HEK293 (cell line): ENCODE measurements at regions not wholly inside any gene's neighbourhood (a gene's known extent, or its start where the extent isn't known, plus 50 kb on each side); places are given as distances from the start of the nearest gene placed in this dataset.

ENCODE experiments used
- CTCF ChIP-seq: fragments of 450-650 bp; formaldehyde crosslinking; IDR thresholded peaks from 2 replicates; pipeline ENCODE4 v1.5.1; 2016; ENCODE audit warnings: missing biosample characterization, missing genetic modification characterization
- YY1 ChIP-seq: fragments of 450-650 bp; formaldehyde crosslinking; IDR thresholded peaks from 2 replicates; pipeline ENCODE4 v1.5.1; 2018; ENCODE audit warnings: missing biosample characterization, missing genetic modification characterization
- ZEB2 ChIP-seq: fragments of 450-650 bp; formaldehyde crosslinking; IDR thresholded peaks from 2 replicates; pipeline ENCODE4 v1.5.1; 2016; ENCODE audit warnings: missing biosample characterization, missing genetic modification characterization
- ZNF121 ChIP-seq: fragments of 450-650 bp; formaldehyde crosslinking; IDR thresholded peaks from 2 replicates; pipeline ENCODE4 v1.5.1; 2016; ENCODE audit warnings: missing biosample characterization, missing genetic modification characterization
- ZNF148 ChIP-seq: fragments of 450-650 bp; formaldehyde crosslinking; IDR thresholded peaks from 2 replicates; pipeline ENCODE4 v1.5.0; 2017; ENCODE audit warnings: missing biosample characterization, missing genetic modification characterization, borderline replicate concordance
- ZNF274 ChIP-seq, 2 experiments: fragments of 200-500 bp in 1 of 2; fragments of 450-650 bp in 1 of 2; sonication (Bioruptor generic) in 1 of 2; formaldehyde crosslinking in 1 of 2; IDR thresholded peaks; 2 replicates each; pipeline versions ENCODE4 v1.5.1 to v1.6.1; 2014 to 2016; ENCODE audit warnings: borderline replicate concordance in 1 of 2, inconsistent platforms in 1 of 2, low read length in 1 of 2, missing biosample characterization in 1 of 2, missing genetic modification characterization in 1 of 2
- ZNF416 ChIP-seq: fragments of 450-650 bp; formaldehyde crosslinking; IDR thresholded peaks from 2 replicates; pipeline ENCODE4 v1.5.1; 2016; ENCODE audit warnings: missing biosample characterization, missing genetic modification characterization
- ZNF785 ChIP-seq: fragments of 450-650 bp; formaldehyde crosslinking; IDR thresholded peaks from 2 replicates; pipeline ENCODE4 v1.5.1; 2016; ENCODE audit warnings: missing biosample characterization, missing genetic modification characterization
- TF ChIP-seq, protein P1 (sequence below): fragments of 450-650 bp; formaldehyde crosslinking; IDR thresholded peaks from 2 replicates; pipeline ENCODE4 v1.5.1; 2016; ENCODE audit warnings: missing biosample characterization, missing genetic modification characterization
- TF ChIP-seq, protein P2 (sequence below): fragments of 450-650 bp; formaldehyde crosslinking; IDR thresholded peaks from 2 replicates; pipeline ENCODE4 v1.5.1; 2016; ENCODE audit warnings: missing biosample characterization, missing genetic modification characterization

DNA sequence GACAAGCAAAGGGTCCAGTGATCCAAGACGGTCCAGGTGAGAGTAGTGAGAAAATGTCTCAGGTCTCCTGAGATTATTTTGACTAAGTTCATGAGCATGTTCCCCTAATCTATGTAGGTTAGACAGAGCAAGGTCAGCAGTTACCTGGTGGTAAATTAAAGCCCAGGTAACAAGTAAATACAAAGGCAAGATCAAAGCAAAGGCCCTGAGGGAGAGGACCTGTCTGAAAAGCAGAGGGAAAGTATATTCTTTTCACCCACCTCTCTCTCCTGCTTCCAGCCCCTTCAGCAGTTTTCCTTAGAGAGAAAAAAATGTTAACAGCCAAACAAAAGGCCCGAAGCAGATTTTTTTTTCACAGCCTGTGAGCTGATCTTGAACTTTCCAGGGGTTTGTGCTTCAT is 302.7 kb downstream of the MAP2K6 start:
- TF ChIP-seq ZNF121 (tag by site-specific recombination) (no peak), CTCF (tag by site-specific recombination) (no peak), ZNF274 (IDR thresholded peaks at IDR 0.05; ENCODE audit: low read length) (no peak), ZNF274 (tag by site-specific recombination; IDR thresholded peaks at IDR 0.05; ENCODE audit: borderline replicate concordance) (no peak), ZNF416 (tag by site-specific recombination) (no peak), ZNF148 (tag by site-specific recombination) (no peak), YY1 (tag by site-specific recombination) (no peak), ZEB2 (tag by site-specific recombination) (no peak), ZNF785 (no peak)
- TF ChIP-seq, protein P1, sequence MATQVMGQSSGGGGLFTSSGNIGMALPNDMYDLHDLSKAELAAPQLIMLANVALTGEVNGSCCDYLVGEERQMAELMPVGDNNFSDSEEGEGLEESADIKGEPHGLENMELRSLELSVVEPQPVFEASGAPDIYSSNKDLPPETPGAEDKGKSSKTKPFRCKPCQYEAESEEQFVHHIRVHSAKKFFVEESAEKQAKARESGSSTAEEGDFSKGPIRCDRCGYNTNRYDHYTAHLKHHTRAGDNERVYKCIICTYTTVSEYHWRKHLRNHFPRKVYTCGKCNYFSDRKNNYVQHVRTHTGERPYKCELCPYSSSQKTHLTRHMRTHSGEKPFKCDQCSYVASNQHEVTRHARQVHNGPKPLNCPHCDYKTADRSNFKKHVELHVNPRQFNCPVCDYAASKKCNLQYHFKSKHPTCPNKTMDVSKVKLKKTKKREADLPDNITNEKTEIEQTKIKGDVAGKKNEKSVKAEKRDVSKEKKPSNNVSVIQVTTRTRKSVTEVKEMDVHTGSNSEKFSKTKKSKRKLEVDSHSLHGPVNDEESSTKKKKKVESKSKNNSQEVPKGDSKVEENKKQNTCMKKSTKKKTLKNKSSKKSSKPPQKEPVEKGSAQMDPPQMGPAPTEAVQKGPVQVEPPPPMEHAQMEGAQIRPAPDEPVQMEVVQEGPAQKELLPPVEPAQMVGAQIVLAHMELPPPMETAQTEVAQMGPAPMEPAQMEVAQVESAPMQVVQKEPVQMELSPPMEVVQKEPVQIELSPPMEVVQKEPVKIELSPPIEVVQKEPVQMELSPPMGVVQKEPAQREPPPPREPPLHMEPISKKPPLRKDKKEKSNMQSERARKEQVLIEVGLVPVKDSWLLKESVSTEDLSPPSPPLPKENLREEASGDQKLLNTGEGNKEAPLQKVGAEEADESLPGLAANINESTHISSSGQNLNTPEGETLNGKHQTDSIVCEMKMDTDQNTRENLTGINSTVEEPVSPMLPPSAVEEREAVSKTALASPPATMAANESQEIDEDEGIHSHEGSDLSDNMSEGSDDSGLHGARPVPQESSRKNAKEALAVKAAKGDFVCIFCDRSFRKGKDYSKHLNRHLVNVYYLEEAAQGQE (tag by site-specific recombination): no peak
- TF ChIP-seq, protein P2, sequence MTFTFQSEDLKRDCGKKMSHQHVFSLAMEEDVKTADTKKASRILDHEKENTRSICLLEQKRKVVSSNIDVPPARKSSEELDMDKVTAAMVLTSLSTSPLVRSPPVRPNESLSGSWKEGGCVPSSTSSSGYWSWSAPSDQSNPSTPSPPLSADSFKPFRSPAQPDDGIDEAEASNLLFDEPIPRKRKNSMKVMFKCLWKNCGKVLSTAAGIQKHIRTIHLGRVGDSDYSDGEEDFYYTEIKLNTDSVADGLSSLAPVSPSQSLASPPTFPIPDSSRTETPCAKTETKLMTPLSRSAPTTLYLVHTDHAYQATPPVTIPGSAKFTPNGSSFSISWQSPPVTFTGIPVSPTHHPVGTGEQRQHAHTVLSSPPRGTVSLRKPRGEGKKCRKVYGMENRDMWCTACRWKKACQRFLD (tag by site-specific recombination): no peak
